WERI-Rb-1 (cell line): ENCODE measurements at regions not wholly inside any gene's neighbourhood (a gene's known extent, or its start where the extent isn't known, plus 50 kb on each side); places are given as distances from the start of the nearest gene placed in this dataset.

ENCODE experiments used
- DNase-seq: peaks from one replicate; pipeline ENCODE4 v3.0.0-alpha.2; 2020
- H3K27ac ChIP-seq: fragments of 250-450 bp; sonication (Bioruptor Pico); 2 replicates; pipeline ENCODE4 v1.5.1; 2020; ENCODE audit warnings: mild to moderate bottlenecking, moderate library complexity
- H3K27me3 ChIP-seq: fragments of 250-450 bp; sonication (Bioruptor Pico); 2 replicates; pipeline ENCODE4 v1.5.1; 2021; ENCODE audit warnings: mild to moderate bottlenecking, low read depth, moderate library complexity; ENCODE audit not compliant: insufficient read depth, severe bottlenecking
- H3K36me3 ChIP-seq: fragments of 250-450 bp; sonication (Bioruptor Pico); 2 replicates; pipeline ENCODE4 v1.5.1; 2020; ENCODE audit warnings: mild to moderate bottlenecking, moderate library complexity
- H3K4me3 ChIP-seq: 2 replicates; pipeline ENCODE4 v1.5.1; 2011; ENCODE audit warnings: low read depth, mild to moderate bottlenecking, control low read depth, low read length
- H3K9me3 ChIP-seq: fragments of 250-450 bp; sonication (Bioruptor Pico); 2 replicates; pipeline ENCODE4 v1.5.1; 2021; ENCODE audit warnings: mild to moderate bottlenecking, moderate library complexity; ENCODE audit not compliant: severe bottlenecking
- CTCF ChIP-seq: IDR thresholded peaks from 2 replicates; pipeline ENCODE4 v1.5.1; 2011; ENCODE audit warnings: low read depth, mild to moderate bottlenecking, control low read depth, inconsistent platforms, low read length

- H3K27ac ChIP-seq = peak overlapping the region; percentile 3; the same call in 1 of the 2 replicates
- no peak for TF ChIP-seq CTCF
- peak overlapping the region; percentile 8; the same call in 1 of the 2 replicates for H3K4me3 ChIP-seq
- DNase-seq = peak; percentile 78
- no peaks in the 10 kb centered on the region for H3K27me3 ChIP-seq
- H3K9me3 ChIP-seq = no peaks in the 10 kb centered on the region
- no peaks in the 10 kb centered on the region for H3K36me3 ChIP-seq
Measured at GRCh38 chr18:78406743-78407465, 572.7 kb upstream of the SALL3 start.

GRCh38 chr18:78407466-78407844, 572.2 kb upstream of the SALL3 start:
- Histone ChIP-seq H3K9me3 (no peaks in the 10 kb centered on the region), H3K27ac (no peak overlapping the region), H3K36me3 (no peaks in the 10 kb centered on the region), H3K4me3 (peak overlapping the region; percentile 8), H3K27me3 (no peaks in the 10 kb centered on the region)
- DNase-seq = peak; percentile 56
- TF ChIP-seq CTCF = no peak

GRCh38 chr18:78408623-78409022, 571.0 kb upstream of the SALL3 start:
- Histone ChIP-seq H3K9me3 (no peaks in the 10 kb centered on the region), H3K36me3 (no peaks in the 10 kb centered on the region), H3K4me3 (no peak overlapping the region), H3K27ac (no peak overlapping the region), H3K27me3 (no peaks in the 10 kb centered on the region)
- DNase-seq = no peak
- no peak for TF ChIP-seq CTCF

- Histone ChIP-seq H3K27ac (no peak overlapping the region), H3K9me3 (no peaks in the 10 kb centered on the region)
- no peak for TF ChIP-seq CTCF
Measured at GRCh38 chr18:78410094-78410786, 569.4 kb upstream of the SALL3 start.

GRCh38 chr18:78411539-78411938, 568.1 kb upstream of the SALL3 start:
- Histone ChIP-seq H3K27ac (no peak overlapping the region), H3K36me3 (no peaks in the 10 kb centered on the region), H3K4me3 (no peak overlapping the region), H3K27me3 (no peaks in the 10 kb centered on the region), H3K9me3 (no peaks in the 10 kb centered on the region)
- DNase-seq = no peak
- TF ChIP-seq CTCF = no peak

More at GRCh38 chr18:78410094-78410786, 569.4 kb upstream of the SALL3 start:
- no peak overlapping the region for H3K4me3 ChIP-seq
- DNase-seq = no peak
- H3K27me3 ChIP-seq = no peaks in the 10 kb centered on the region
- no peaks in the 10 kb centered on the region for H3K36me3 ChIP-seq
